NCI-H146 (cell line): ENCODE measurements at regions not wholly inside any gene's neighbourhood (a gene's known extent, or its start where the extent isn't known, plus 50 kb on each side); places are given as distances from the start of the nearest gene placed in this dataset.

Source experiments
- DNase-seq: peaks from one replicate; lab custom pipeline; 2025; lab: John Stamatoyannopoulos, UW

GRCh38 chr7:18313965-18314364 is 181.6 kb upstream of the HDAC9 start:
- DNase-seq, result no peak

- no peak for DNase-seq
Measured at GRCh38 chr7:18315241-18315640, 180.3 kb upstream of the HDAC9 start.

- DNase-seq, result no peak
Measured at GRCh38 chr7:18317941-18318340, 177.6 kb upstream of the HDAC9 start.

GRCh38 chr7:18320422-18320821 is 175.1 kb upstream of the HDAC9 start:
- DNase-seq, result no peak

- DNase-seq, result peak; percentile 29
Measured at GRCh38 chr7:18320971-18321567, 174.5 kb upstream of the HDAC9 start.

- DNase-seq, result no peak
Measured at GRCh38 chr7:18330548-18330947, 165.0 kb upstream of the HDAC9 start.

GRCh38 chr7:18336626-18337025 is 158.9 kb upstream of the HDAC9 start:
- no peak for DNase-seq

- DNase-seq, result no peak
Measured at GRCh38 chr7:18337048-18337809, 158.3 kb upstream of the HDAC9 start.

GRCh38 chr7:18338910-18339523 is 156.5 kb upstream of the HDAC9 start:
- DNase-seq, result no peak

- no peak for DNase-seq
Measured at GRCh38 chr7:18341756-18342155, 153.8 kb upstream of the HDAC9 start.

GRCh38 chr7:18343047-18343446 is 152.5 kb upstream of the HDAC9 start:
- no peak for DNase-seq

GRCh38 chr7:18344536-18344935 is 151.0 kb upstream of the HDAC9 start:
- no peak for DNase-seq

- DNase-seq, result peak; percentile 61
Measured at GRCh38 chr7:18345641-18346234, 149.8 kb upstream of the HDAC9 start.

GRCh38 chr7:18347170-18347569 is 148.4 kb upstream of the HDAC9 start:
- DNase-seq, result no peak

- DNase-seq, result no peak
Measured at GRCh38 chr7:18350678-18351077, 144.9 kb upstream of the HDAC9 start.

- DNase-seq, result peak; percentile 41
Measured at GRCh38 chr7:18352339-18353255, 143.0 kb upstream of the HDAC9 start.

GRCh38 chr7:18353339-18353738 is 142.2 kb upstream of the HDAC9 start:
- no peak for DNase-seq

GRCh38 chr7:18354108-18355085 is 141.2 kb upstream of the HDAC9 start:
- DNase-seq, result no peak

- peak; percentile 33 for DNase-seq
Measured at GRCh38 chr7:18356191-18356645, 139.3 kb upstream of the HDAC9 start.

- no peak for DNase-seq
Measured at GRCh38 chr7:18357691-18358090, 137.9 kb upstream of the HDAC9 start.

- no peak for DNase-seq
Measured at GRCh38 chr7:18361756-18362155, 133.8 kb upstream of the HDAC9 start.
